GM12872 (cell line): ENCODE measurements at regions not wholly inside any gene's neighbourhood (a gene's known extent, or its start where the extent isn't known, plus 50 kb on each side); places are given as distances from the start of the nearest gene placed in this dataset.

Source experiments
- TF ChIP-seq, protein P1 (sequence below): IDR thresholded peaks from 3 replicates; pipeline ENCODE4 v1.5.1; 2011; ENCODE audit warnings: low read depth, mild to moderate bottlenecking, low read length, moderate library complexity; ENCODE audit not compliant: insufficient read depth

DNA sequence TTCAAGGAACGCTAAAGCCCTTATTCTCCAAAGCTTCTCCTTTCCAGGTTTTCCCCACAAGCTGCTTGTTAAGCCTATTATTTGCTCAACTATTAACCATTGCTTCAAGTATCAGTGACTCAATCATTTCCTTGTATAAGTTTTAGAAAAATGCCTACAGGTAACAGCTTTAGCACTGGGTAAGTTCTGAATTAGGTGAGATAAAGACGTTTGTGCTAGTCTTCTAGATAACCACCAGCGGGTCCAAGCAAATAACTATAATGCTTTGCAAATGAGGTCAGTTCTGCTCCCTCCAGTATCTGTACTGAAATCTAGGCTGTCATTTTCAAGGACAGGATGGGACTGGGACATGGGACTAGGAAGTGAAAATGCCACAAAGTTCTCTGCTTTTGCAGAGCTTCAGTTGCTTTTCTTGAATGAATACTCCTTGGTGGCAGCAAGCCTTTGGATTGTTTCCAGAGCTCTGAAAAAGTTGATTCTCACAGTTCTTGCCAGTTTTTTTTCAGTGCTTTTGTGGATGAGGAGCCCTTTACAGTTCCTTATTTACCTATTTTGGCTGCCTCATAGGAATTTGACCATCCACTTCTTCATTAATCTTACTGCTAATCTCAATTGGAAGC is 1487.7 kb downstream of the EFNB2 start:
- TF ChIP-seq, protein P1, sequence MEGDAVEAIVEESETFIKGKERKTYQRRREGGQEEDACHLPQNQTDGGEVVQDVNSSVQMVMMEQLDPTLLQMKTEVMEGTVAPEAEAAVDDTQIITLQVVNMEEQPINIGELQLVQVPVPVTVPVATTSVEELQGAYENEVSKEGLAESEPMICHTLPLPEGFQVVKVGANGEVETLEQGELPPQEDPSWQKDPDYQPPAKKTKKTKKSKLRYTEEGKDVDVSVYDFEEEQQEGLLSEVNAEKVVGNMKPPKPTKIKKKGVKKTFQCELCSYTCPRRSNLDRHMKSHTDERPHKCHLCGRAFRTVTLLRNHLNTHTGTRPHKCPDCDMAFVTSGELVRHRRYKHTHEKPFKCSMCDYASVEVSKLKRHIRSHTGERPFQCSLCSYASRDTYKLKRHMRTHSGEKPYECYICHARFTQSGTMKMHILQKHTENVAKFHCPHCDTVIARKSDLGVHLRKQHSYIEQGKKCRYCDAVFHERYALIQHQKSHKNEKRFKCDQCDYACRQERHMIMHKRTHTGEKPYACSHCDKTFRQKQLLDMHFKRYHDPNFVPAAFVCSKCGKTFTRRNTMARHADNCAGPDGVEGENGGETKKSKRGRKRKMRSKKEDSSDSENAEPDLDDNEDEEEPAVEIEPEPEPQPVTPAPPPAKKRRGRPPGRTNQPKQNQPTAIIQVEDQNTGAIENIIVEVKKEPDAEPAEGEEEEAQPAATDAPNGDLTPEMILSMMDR, result no peak

DNA sequence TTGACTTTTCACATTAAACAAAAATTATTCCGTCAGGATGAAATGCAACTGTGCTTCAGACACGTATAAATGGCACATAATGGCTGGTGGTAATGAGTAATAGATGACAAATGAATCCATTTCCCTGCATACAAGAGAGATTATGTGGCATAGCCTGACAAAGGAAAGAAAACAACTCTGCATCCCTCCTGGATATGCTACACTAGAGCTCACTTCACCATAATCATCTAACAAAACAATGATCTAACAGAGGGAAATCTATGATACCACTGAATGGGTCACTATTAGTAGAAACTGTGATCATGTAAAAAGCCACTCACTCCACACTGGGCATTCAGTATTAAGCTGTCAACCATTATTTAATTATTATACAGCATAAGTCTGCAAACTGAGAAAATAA is 1498.4 kb downstream of the EFNB2 start:
- TF ChIP-seq, protein P1, result no peak

DNA sequence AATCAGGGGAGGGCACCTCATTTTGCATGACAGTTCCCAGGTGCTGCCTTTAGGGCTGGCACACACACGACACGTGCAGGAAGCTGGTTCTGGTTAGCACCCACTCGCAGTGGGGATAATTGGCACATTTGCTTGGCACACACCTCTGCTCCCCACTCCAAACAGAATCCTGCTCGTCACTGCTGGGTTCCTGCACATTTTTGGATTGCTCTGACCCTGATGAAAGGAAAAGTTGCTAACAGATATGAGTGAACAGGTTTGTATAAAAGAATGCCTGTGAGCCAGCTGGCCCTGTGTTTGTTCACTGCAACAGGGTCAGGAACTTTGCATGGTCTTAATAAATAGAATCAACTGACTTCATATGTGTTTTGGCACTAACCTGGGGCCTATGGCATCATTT is 1500.4 kb downstream of the EFNB2 start:
- TF ChIP-seq, protein P1, result no peak

DNA sequence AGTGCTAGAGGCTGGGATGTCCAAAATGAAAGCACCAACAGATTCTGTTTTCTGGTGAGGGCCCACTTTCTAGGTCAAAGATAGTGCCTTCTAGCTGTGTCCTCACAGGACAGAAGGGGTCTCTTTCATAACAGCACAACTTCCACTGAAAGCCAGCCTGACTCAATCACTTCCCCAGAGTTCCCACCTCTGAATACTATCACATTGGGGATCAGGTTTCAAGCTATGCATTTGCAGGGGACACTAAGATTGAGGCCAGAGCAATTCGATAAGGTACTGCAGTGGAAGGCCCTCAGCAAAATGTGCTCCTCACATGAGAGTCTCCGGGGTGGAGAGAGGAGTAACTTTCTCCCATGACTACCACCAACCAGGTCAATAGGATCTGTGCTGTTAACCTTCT is 1501.5 kb downstream of the EFNB2 start:
- TF ChIP-seq, protein P1, result no peak

DNA sequence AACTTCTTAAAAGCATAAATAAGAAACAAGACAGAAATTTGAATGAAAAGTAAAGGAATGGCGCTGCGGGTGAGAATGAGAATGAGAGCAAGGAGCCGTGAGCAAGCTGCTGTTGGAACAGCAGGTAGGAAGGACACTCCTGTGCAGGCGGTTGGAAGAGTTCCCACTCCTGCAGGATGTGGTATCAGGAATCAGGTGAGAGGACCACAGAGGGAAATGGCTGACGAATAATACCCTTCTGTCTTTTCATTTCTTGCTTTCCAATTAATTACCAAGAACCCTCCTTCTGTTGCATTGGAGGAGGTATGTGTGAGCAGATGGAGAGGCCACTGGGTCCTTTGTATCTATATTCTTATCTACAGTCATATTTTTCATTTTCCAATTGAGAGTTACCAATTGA is 1504.2 kb downstream of the EFNB2 start:
- TF ChIP-seq, protein P1, result no peak

DNA sequence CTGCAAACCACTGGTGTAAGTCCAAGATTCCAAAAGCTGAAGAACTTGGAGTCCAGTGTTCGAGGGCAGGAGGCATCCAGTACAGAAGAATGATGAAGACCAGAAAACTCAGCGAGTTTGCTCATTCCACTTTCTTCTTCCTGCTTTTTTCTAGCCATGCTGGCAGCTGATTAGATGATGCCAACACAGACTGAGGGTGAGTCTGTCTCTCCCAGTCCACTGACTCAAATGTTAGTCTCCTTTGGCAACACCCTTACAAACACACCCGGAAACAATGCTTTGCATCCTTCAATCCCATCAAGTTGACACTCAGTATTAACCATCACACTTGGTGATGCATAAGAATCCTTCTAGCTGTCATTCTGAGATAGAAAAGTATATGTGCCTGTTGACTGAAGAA is 1504.6 kb downstream of the EFNB2 start:
- TF ChIP-seq, protein P1, result no peak

DNA sequence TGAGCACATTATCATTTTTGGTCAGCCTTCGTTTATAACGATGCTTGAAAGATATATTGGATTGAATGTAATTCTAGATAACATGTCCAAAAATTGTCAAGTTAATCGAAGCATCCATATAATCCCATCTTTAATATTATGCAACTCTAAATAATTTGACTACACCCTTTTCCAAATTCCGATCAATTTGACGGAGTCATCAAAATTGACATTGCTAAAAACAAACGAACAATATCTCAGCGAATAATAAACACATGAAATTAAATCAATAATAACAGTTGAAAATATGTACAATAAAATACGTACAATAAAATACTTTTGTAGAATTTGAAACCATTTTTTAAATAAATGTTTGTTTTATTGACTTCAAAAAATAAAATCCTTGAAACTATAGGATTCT is 1516.4 kb downstream of the EFNB2 start:
- TF ChIP-seq, protein P1, result no peak
